ENCODE measurements at regions not wholly inside any gene's neighbourhood (a gene's known extent, or its start where the extent isn't known, plus 50 kb on each side); places are given as distances from the start of the nearest gene placed in this dataset.

DNA sequence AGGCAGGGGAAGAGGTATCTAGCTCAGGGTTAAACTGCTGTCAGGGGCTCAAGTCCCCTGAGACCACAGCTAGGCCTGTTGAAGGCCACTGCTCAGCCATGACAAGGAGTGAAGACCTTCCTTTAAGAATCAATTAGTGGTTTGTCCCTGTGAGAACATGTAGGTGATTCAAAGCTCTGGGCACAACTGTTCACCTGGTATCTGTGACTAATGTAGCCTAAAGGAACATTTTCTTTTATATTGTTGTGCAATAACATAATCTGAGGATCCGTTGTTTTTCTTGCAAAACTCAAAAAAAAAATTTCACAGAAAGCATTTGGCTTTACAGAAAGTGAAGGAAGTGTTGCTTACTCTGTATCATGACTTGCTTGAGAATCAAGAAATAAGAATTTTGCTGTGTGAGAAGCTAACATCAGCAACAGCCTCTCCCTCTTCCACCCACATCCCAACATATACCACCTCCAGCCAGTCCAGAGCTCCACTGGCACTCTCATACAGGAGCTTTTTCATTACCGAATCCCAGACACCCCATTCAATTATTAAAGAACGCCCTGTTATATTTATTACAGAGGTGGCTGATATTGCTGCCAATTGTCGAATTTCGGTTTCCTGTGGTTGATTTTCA lies 807.0 kb downstream of the TLE4 start (continued):
- TF ChIP-seq, protein P1, sequence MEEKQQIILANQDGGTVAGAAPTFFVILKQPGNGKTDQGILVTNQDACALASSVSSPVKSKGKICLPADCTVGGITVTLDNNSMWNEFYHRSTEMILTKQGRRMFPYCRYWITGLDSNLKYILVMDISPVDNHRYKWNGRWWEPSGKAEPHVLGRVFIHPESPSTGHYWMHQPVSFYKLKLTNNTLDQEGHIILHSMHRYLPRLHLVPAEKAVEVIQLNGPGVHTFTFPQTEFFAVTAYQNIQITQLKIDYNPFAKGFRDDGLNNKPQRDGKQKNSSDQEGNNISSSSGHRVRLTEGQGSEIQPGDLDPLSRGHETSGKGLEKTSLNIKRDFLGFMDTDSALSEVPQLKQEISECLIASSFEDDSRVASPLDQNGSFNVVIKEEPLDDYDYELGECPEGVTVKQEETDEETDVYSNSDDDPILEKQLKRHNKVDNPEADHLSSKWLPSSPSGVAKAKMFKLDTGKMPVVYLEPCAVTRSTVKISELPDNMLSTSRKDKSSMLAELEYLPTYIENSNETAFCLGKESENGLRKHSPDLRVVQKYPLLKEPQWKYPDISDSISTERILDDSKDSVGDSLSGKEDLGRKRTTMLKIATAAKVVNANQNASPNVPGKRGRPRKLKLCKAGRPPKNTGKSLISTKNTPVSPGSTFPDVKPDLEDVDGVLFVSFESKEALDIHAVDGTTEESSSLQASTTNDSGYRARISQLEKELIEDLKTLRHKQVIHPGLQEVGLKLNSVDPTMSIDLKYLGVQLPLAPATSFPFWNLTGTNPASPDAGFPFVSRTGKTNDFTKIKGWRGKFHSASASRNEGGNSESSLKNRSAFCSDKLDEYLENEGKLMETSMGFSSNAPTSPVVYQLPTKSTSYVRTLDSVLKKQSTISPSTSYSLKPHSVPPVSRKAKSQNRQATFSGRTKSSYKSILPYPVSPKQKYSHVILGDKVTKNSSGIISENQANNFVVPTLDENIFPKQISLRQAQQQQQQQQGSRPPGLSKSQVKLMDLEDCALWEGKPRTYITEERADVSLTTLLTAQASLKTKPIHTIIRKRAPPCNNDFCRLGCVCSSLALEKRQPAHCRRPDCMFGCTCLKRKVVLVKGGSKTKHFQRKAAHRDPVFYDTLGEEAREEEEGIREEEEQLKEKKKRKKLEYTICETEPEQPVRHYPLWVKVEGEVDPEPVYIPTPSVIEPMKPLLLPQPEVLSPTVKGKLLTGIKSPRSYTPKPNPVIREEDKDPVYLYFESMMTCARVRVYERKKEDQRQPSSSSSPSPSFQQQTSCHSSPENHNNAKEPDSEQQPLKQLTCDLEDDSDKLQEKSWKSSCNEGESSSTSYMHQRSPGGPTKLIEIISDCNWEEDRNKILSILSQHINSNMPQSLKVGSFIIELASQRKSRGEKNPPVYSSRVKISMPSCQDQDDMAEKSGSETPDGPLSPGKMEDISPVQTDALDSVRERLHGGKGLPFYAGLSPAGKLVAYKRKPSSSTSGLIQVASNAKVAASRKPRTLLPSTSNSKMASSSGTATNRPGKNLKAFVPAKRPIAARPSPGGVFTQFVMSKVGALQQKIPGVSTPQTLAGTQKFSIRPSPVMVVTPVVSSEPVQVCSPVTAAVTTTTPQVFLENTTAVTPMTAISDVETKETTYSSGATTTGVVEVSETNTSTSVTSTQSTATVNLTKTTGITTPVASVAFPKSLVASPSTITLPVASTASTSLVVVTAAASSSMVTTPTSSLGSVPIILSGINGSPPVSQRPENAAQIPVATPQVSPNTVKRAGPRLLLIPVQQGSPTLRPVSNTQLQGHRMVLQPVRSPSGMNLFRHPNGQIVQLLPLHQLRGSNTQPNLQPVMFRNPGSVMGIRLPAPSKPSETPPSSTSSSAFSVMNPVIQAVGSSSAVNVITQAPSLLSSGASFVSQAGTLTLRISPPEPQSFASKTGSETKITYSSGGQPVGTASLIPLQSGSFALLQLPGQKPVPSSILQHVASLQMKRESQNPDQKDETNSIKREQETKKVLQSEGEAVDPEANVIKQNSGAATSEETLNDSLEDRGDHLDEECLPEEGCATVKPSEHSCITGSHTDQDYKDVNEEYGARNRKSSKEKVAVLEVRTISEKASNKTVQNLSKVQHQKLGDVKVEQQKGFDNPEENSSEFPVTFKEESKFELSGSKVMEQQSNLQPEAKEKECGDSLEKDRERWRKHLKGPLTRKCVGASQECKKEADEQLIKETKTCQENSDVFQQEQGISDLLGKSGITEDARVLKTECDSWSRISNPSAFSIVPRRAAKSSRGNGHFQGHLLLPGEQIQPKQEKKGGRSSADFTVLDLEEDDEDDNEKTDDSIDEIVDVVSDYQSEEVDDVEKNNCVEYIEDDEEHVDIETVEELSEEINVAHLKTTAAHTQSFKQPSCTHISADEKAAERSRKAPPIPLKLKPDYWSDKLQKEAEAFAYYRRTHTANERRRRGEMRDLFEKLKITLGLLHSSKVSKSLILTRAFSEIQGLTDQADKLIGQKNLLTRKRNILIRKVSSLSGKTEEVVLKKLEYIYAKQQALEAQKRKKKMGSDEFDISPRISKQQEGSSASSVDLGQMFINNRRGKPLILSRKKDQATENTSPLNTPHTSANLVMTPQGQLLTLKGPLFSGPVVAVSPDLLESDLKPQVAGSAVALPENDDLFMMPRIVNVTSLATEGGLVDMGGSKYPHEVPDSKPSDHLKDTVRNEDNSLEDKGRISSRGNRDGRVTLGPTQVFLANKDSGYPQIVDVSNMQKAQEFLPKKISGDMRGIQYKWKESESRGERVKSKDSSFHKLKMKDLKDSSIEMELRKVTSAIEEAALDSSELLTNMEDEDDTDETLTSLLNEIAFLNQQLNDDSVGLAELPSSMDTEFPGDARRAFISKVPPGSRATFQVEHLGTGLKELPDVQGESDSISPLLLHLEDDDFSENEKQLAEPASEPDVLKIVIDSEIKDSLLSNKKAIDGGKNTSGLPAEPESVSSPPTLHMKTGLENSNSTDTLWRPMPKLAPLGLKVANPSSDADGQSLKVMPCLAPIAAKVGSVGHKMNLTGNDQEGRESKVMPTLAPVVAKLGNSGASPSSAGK (IDR thresholded peaks at IDR 0.05): no peak
- TF ChIP-seq CCAR2 (IDR thresholded peaks at IDR 0.05; ENCODE audit: low read depth, low read length) (no peak), POLR2AphosphoS2 (IDR thresholded peaks at IDR 0.05; ENCODE audit: low read length) (no peak), NR3C1 (CRISPR knock-in tag; IDR thresholded peaks at IDR 0.05) (no peak)
- TF ChIP-seq, protein P2, sequence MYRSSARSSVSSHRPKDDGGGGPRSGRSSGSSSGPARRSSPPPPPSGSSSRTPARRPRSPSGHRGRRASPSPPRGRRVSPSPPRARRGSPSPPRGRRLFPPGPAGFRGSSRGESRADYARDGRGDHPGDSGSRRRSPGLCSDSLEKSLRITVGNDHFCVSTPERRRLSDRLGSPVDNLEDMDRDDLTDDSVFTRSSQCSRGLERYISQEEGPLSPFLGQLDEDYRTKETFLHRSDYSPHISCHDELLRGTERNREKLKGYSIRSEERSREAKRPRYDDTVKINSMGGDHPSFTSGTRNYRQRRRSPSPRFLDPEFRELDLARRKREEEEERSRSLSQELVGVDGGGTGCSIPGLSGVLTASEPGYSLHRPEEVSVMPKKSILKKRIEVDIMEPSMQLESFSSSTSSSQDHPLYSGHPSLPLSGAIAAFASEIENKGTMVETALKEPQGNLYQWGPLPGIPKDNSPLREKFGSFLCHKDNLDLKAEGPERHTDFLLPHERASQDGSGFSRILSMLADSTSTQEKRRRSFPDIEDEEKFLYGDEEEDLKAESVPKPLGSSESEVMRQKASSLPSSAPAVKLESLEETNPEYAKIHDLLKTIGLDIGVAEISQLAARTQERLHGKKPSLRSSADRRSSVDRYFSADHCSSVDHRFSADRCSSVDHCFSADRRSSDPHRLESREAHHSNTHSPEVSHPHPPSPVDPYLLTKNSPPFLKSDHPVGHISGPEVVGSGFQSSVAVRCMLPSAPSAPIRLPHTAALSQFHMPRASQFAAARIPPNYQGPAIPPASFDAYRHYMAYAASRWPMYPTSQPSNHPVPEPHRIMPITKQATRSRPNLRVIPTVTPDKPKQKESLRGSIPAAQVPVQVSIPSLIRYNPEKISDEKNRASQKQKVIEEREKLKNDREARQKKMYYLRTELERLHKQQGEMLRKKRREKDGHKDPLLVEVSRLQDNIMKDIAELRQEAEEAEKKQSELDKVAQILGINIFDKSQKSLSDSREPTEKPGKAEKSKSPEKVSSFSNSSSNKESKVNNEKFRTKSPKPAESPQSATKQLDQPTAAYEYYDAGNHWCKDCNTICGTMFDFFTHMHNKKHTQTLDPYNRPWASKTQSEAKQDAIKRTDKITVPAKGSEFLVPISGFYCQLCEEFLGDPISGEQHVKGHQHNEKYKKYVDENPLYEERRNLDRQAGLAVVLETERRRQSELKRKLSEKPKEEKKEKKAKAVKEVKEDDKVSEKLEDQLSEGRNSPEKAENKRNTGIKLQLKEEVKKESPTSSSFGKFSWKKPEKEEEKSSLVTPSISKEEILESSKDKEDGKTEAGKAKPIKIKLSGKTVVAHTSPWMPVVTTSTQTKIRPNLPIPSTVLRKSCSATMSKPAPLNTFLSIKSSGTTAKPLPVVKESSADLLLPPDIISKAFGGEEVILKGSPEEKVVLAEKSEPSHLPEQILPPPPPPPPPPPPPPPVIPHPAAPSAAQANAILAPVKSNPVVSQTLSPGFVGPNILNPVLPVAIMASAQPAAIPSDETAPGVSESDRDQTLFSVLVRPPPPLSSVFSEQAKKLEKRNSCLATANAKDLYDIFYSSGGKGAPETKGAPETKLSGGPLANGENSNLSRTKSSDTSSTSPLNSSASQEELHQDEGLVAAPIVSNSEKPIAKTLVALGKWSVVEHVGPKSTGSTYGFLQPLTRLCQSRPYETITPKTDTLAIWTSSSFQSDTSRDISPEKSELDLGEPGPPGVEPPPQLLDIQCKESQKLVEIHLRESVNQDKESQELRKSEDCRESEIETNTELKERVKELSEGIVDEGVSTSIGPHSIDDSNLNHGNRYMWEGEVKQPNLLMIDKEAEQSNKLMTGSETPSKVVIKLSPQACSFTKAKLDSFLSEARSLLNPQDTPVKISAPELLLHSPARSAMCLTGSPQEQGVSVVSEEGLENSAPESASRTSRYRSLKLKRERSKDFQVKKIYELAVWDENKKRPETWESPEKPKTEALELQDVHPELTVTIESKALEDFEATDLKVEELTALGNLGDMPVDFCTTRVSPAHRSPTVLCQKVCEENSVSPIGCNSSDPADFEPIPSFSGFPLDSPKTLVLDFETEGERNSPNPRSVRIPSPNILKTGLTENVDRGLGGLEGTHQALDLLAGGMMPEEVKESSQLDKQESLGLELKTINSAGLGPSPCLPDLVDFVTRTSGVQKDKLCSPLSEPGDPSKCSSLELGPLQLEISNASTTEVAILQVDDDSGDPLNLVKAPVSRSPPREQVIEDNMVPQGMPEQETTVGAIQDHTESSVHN (IDR thresholded peaks at IDR 0.05; ENCODE audit: borderline replicate concordance in 1 of 2, low read depth in 1 of 2): no peak
- TF ChIP-seq, protein P3, sequence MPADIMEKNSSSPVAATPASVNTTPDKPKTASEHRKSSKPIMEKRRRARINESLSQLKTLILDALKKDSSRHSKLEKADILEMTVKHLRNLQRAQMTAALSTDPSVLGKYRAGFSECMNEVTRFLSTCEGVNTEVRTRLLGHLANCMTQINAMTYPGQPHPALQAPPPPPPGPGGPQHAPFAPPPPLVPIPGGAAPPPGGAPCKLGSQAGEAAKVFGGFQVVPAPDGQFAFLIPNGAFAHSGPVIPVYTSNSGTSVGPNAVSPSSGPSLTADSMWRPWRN (IDR thresholded peaks at IDR 0.05; ENCODE audit: low read depth): no peak
